ENCODE measurements at regions not wholly inside any gene's neighbourhood (a gene's known extent, or its start where the extent isn't known, plus 50 kb on each side); places are given as distances from the start of the nearest gene placed in this dataset.

DNA sequence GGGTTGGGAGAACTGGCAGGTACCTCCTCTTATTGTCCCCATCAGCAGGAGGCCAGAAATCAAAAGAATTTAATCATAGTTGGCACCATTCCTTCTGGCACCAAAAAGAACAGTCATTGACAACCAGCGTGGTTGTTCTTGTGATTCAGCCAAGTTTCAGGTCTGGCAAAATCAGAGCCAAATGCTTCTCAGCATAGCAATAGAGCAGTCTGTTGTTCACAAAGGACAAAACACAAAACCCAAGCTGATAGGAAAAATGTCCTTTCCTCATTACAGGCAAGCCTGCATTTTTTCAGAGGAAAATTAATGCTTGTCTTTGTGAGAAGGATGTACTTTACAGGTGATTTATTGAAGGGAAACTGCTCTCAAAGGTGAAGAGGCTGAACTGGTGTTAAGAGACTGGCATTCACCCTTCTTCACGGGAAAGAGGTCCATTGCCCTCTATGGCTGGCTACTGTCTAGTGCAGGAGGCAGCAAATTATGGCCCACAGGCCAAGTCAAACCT is 241.8 kb upstream of the ARHGAP42 start:
- TF ChIP-seq, protein P1, sequence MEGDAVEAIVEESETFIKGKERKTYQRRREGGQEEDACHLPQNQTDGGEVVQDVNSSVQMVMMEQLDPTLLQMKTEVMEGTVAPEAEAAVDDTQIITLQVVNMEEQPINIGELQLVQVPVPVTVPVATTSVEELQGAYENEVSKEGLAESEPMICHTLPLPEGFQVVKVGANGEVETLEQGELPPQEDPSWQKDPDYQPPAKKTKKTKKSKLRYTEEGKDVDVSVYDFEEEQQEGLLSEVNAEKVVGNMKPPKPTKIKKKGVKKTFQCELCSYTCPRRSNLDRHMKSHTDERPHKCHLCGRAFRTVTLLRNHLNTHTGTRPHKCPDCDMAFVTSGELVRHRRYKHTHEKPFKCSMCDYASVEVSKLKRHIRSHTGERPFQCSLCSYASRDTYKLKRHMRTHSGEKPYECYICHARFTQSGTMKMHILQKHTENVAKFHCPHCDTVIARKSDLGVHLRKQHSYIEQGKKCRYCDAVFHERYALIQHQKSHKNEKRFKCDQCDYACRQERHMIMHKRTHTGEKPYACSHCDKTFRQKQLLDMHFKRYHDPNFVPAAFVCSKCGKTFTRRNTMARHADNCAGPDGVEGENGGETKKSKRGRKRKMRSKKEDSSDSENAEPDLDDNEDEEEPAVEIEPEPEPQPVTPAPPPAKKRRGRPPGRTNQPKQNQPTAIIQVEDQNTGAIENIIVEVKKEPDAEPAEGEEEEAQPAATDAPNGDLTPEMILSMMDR (IDR thresholded peaks at IDR 0.05): peak; percentile 30; the same call in 1 of the 2 replicates
- TF ChIP-seq TCF7L2 (IDR thresholded peaks at IDR 0.05; ENCODE audit: low read depth, low read length): no peak
- no peak for TF ChIP-seq POLR2AphosphoS5 (IDR thresholded peaks at IDR 0.05; ENCODE audit: low read depth, low read length)

All from Panc1 (cell line).